ENCODE measurements at regions not wholly inside any gene's neighbourhood (a gene's known extent, or its start where the extent isn't known, plus 50 kb on each side); places are given as distances from the start of the nearest gene placed in this dataset.
"Not testable (repeated sequence)": the region's sequence is repeated elsewhere in the genome, so short reads cannot be mapped to it uniquely, and the experiment has no call there.

- ATAC-seq (ENCODE audit: poor library complexity) = no peak
- no peak for DNase-seq
- intact Hi-C loops (cut with DNase I) = no loop called here
These were observed 104.1 kb upstream of the NIPBL start for GRCh38 chr5:36772276-36773140.

GRCh38 chr5:36777105-36777757, 99.3 kb upstream of the NIPBL start:
- DNase-seq = no peak
- ATAC-seq (ENCODE audit: poor library complexity) = peak; percentile 74
- intact Hi-C loops (cut with DNase I) = no loop called here

GRCh38 chr5:36778336-36778735, 98.2 kb upstream of the NIPBL start:
- ATAC-seq (ENCODE audit: poor library complexity) (no peak), DNase-seq (no peak)
- intact Hi-C loops (cut with DNase I) = no loop called here

- ATAC-seq (ENCODE audit: poor library complexity); DNase-seq; intact Hi-C loops (cut with DNase I): not testable (repeated sequence)
These were observed 94.0 kb upstream of the NIPBL start for GRCh38 chr5:36782612-36783011.

- intact Hi-C loops (cut with DNase I) = no loop called here
- DNase-seq = no peak
- no peak for ATAC-seq (ENCODE audit: poor library complexity)
These were observed 90.0 kb upstream of the NIPBL start for GRCh38 chr5:36786448-36787012.

- intact Hi-C loops (cut with DNase I) = no loop called here
- ATAC-seq (ENCODE audit: poor library complexity) = no peak
- DNase-seq = no peak
These were observed 89.0 kb upstream of the NIPBL start for GRCh38 chr5:36787365-36788093.

GRCh38 chr5:36790847-36791246, 85.7 kb upstream of the NIPBL start:
- no peak for DNase-seq
- intact Hi-C loops (cut with DNase I) = no loop called here
- no peak for ATAC-seq (ENCODE audit: poor library complexity)

GRCh38 chr5:36792560-36793180, 83.9 kb upstream of the NIPBL start:
- ATAC-seq (ENCODE audit: poor library complexity) (no peak), DNase-seq (no peak)
- intact Hi-C loops (cut with DNase I) = no loop called here

- intact Hi-C loops (cut with DNase I) = no loop called here
- ATAC-seq (ENCODE audit: poor library complexity) (no peak), DNase-seq (no peak)
These were observed 81.2 kb upstream of the NIPBL start for GRCh38 chr5:36795366-36795765.

GRCh38 chr5:36796155-36796554, 80.4 kb upstream of the NIPBL start:
- intact Hi-C loops (cut with DNase I) = no loop called here
- no peak for ATAC-seq (ENCODE audit: poor library complexity)
- DNase-seq = no peak

- intact Hi-C loops (cut with DNase I) = no loop called here
- ATAC-seq (ENCODE audit: poor library complexity) = no peak
- DNase-seq = no peak
These were observed 75.0 kb upstream of the NIPBL start for GRCh38 chr5:36801523-36801922.

GRCh38 chr5:36802187-36802586, 74.4 kb upstream of the NIPBL start:
- ATAC-seq (ENCODE audit: poor library complexity) (no peak), DNase-seq (no peak)
- intact Hi-C loops (cut with DNase I) = no loop called here

GRCh38 chr5:36813249-36813648, 63.3 kb upstream of the NIPBL start:
- ATAC-seq (ENCODE audit: poor library complexity); intact Hi-C loops (cut with DNase I); DNase-seq: not testable (repeated sequence)

GRCh38 chr5:36815871-36816270, 60.7 kb upstream of the NIPBL start:
- no peak for DNase-seq
- intact Hi-C loops (cut with DNase I) = no loop called here
- ATAC-seq (ENCODE audit: poor library complexity) = no peak

GRCh38 chr5:36820900-36821299, 55.7 kb upstream of the NIPBL start:
- no peak for ATAC-seq (ENCODE audit: poor library complexity)

GRCh38 chr5:36826694-36827093, 49.9 kb upstream of the NIPBL start:
- no peak for ATAC-seq (ENCODE audit: poor library complexity)
- DNase-seq = no peak
- intact Hi-C loops (cut with DNase I) = no loop called here

More at GRCh38 chr5:36820900-36821299, 55.7 kb upstream of the NIPBL start:
- intact Hi-C loops (cut with DNase I) = no loop called here
- DNase-seq = no peak
